Activated CD8-positive, alpha-beta T cell treated with anti-CD3 and anti-CD28 coated beads, Interleukin-2, amount 10 ng/mL, durations not matched to agents 7 days and 5 days (primary cell): ENCODE measurements at regions not wholly inside any gene's neighbourhood (a gene's known extent, or its start where the extent isn't known, plus 50 kb on each side); places are given as distances from the start of the nearest gene placed in this dataset.

Source experiments
- ATAC-seq: fragments of 150-1000 bp; cut with Tn5 transposase; one replicate; pipeline ENCODE4 v1.10.0; 2021; ENCODE audit warnings: moderate library complexity
- CTCF ChIA-PET: fragments of 350-600 bp; sonication (Branson Sonifier 250); formaldehyde crosslinking; loops from one replicate; lab custom pipeline; 2021; ENCODE audit warnings: antibody characterized with exemption; lab: Charles Lee
- POLR2A ChIA-PET: fragments of 350-600 bp; sonication (Branson Sonifier 250); formaldehyde crosslinking; loops from one replicate; lab custom pipeline; 2021; ENCODE audit warnings: antibody characterized with exemption; lab: Charles Lee
- DNase-seq: peaks from one replicate; pipeline ENCODE4 v3.0.0-alpha.2; 2020
- H3K27ac Mint-ChIP-seq: one replicate; pipeline ENCODE4 v1.8.0; 2021; ENCODE audit warnings: mild to moderate bottlenecking, mixed read lengths
- H3K27me3 Mint-ChIP-seq: one replicate; pipeline ENCODE4 v1.8.0; 2021; ENCODE audit warnings: low read depth, mixed read lengths
- H3K36me3 Mint-ChIP-seq: one replicate; pipeline ENCODE4 v1.8.0; 2021; ENCODE audit warnings: low read depth, mixed read lengths
- H3K4me1 Mint-ChIP-seq: one replicate; pipeline ENCODE4 v1.8.0; 2021; ENCODE audit warnings: low read depth, mixed read lengths
- H3K4me3 Mint-ChIP-seq: one replicate; pipeline ENCODE4 v1.8.0; 2021; ENCODE audit warnings: mild to moderate bottlenecking, mixed read lengths
- H3K9me3 Mint-ChIP-seq: one replicate; pipeline ENCODE4 v1.8.0; 2022; ENCODE audit warnings: mixed read lengths; ENCODE audit not compliant: insufficient read depth

- Mint-ChIP-seq H3K9me3 (no peaks in the 10 kb centered on the region), H3K4me3 (no peak overlapping the region), H3K36me3 (no peaks in the 10 kb centered on the region), H3K27ac (no peak overlapping the region), H3K27me3 (peaks cover 12% of the 10 kb centered on the region), H3K4me1 (peaks cover 10% of the 10 kb centered on the region)
- ChIA-PET POLR2A (no interaction called here), CTCF (no interaction called here)
- ATAC-seq, result no peak
- DNase-seq, result no peak
These were observed 280.4 kb upstream of the GRIP1 start for GRCh38 chr12:66959276-66959675.

- peaks cover 17% of the 10 kb centered on the region for H3K4me1 Mint-ChIP-seq
- no peaks in the 10 kb centered on the region for H3K9me3 Mint-ChIP-seq
- no peak overlapping the region for H3K4me3 Mint-ChIP-seq
- no peak overlapping the region for H3K27ac Mint-ChIP-seq
- ChIA-PET CTCF (no interaction called here), POLR2A (no interaction called here)
- peaks cover 12% of the 10 kb centered on the region for H3K27me3 Mint-ChIP-seq
- H3K36me3 Mint-ChIP-seq, result no peaks in the 10 kb centered on the region
- DNase-seq (no peak), ATAC-seq (no peak)
These were observed 281.1 kb upstream of the GRIP1 start for GRCh38 chr12:66960006-66960405.

GRCh38 chr12:66960704-66961690, 282.1 kb upstream of the GRIP1 start:
- ChIA-PET POLR2A (no interaction called here), CTCF (no interaction called here)
- Mint-ChIP-seq H3K4me3 (no peak overlapping the region), H3K27ac (no peak overlapping the region), H3K4me1 (peaks cover 24% of the 10 kb centered on the region), H3K36me3 (no peaks in the 10 kb centered on the region), H3K27me3 (peaks cover 12% of the 10 kb centered on the region), H3K9me3 (no peaks in the 10 kb centered on the region)
- DNase-seq (no peak), ATAC-seq (no peak)

DNA sequence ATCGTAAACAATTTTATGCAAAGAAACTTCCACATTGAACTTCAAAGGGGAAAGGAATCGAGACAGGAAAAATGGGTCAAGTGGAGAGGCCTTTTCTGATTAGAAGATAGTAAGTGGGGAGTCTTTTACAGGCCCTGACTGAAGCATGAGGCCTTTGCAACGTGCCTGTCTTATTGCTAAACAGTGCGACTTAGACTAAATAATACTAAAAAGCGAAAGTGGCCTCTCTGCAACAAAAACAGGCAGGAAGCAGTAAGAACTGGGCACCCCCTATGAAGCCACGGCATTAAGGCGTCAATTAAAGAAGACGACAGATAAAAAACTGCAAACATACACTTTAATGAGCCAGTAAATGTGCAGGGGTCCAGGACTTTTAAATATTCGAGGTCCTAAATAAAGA, 283.4 kb upstream of the GRIP1 start:
- H3K4me3 Mint-ChIP-seq, result no peak overlapping the region
- H3K9me3 Mint-ChIP-seq, result no peaks in the 10 kb centered on the region
- no peaks in the 10 kb centered on the region for H3K36me3 Mint-ChIP-seq
- H3K27me3 Mint-ChIP-seq, result peaks cover 12% of the 10 kb centered on the region
- H3K4me1 Mint-ChIP-seq, result peaks cover 24% of the 10 kb centered on the region
- ATAC-seq, result no peak
- CTCF ChIA-PET, result no interaction called here
- H3K27ac Mint-ChIP-seq, result no peak overlapping the region
- DNase-seq, result no peak
- POLR2A ChIA-PET, result no interaction called here

GRCh38 chr12:66963901-66964300, 285.0 kb upstream of the GRIP1 start:
- Mint-ChIP-seq H3K27ac (no peak overlapping the region), H3K9me3 (no peaks in the 10 kb centered on the region), H3K4me3 (no peak overlapping the region), H3K36me3 (no peaks in the 10 kb centered on the region), H3K4me1 (peaks cover 24% of the 10 kb centered on the region), H3K27me3 (peaks cover 13% of the 10 kb centered on the region)
- CTCF ChIA-PET, result no interaction called here
- DNase-seq (no peak), ATAC-seq (no peak)
- POLR2A ChIA-PET, result no interaction called here

DNA sequence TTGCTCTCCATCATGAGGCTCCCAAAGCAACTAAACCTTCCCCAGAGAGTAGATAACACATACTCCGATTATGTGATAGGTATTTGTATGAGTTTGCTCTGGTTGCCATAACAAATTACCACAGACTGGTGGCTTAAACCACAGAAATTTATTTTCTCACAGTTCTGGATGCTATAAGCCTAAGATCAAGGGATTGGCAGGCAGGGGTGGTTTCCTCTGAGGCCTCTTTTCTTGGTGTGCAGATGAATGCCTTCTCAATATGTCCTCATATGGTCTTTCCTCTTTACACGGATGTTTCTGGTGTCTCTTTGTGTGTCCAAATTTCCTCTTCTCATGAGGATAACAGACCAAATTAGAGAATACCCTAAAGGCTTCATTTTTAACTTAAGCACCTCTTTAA, 285.8 kb upstream of the GRIP1 start:
- H3K36me3 Mint-ChIP-seq, result no peaks in the 10 kb centered on the region
- H3K9me3 Mint-ChIP-seq, result no peaks in the 10 kb centered on the region
- peaks cover 17% of the 10 kb centered on the region for H3K27me3 Mint-ChIP-seq
- ChIA-PET POLR2A (no interaction called here), CTCF (no interaction called here)
- DNase-seq (peak; percentile 87), ATAC-seq (peak; percentile 99)
- H3K27ac Mint-ChIP-seq, result peak overlapping the region; percentile 47
- no peak overlapping the region for H3K4me3 Mint-ChIP-seq
- peaks cover 24% of the 10 kb centered on the region for H3K4me1 Mint-ChIP-seq

GRCh38 chr12:66965621-66966020, 286.7 kb upstream of the GRIP1 start:
- no peaks in the 10 kb centered on the region for H3K36me3 Mint-ChIP-seq
- DNase-seq (no peak), ATAC-seq (no peak)
- H3K4me3 Mint-ChIP-seq, result no peak overlapping the region
- CTCF ChIA-PET, result no interaction called here
- no peak overlapping the region for H3K27ac Mint-ChIP-seq
- H3K4me1 Mint-ChIP-seq, result peaks cover 24% of the 10 kb centered on the region
- peaks cover 11% of the 10 kb centered on the region for H3K27me3 Mint-ChIP-seq
- no peaks in the 10 kb centered on the region for H3K9me3 Mint-ChIP-seq
- POLR2A ChIA-PET, result no interaction called here

DNA sequence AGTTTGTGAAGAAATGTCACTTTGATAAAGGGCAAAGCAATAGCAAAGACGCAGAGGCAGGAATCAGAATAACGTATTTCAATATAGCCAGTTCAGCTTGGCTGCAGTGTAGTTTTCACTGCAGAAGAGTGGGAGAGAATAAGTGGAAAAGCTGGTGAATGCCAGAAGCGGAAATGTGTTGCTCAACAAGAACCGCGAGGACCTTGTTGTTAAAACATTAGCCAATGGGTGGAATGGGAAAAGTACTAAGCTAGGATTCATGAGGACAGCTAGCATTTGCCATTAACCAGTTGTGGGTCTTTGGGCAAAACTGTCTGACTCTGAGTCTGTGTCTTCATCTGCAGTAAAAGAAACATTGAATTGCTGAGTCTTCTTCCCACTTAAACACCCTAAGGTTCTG, 292.9 kb upstream of the GRIP1 start:
- no peak for DNase-seq
- H3K9me3 Mint-ChIP-seq, result no peaks in the 10 kb centered on the region
- no peak for ATAC-seq
- POLR2A ChIA-PET, result no interaction called here
- H3K27me3 Mint-ChIP-seq, result peaks cover 19% of the 10 kb centered on the region
- no peaks in the 10 kb centered on the region for H3K4me1 Mint-ChIP-seq
- H3K36me3 Mint-ChIP-seq, result no peaks in the 10 kb centered on the region
- H3K4me3 Mint-ChIP-seq, result no peak overlapping the region
- no peak overlapping the region for H3K27ac Mint-ChIP-seq
- CTCF ChIA-PET, result interaction anchor here (0.6 to 1.1 kb wide), 2 partner anchors 25 to 55 kb away, joined by 3 read pairs; no protein-coding TSS in a partner anchor

DNA sequence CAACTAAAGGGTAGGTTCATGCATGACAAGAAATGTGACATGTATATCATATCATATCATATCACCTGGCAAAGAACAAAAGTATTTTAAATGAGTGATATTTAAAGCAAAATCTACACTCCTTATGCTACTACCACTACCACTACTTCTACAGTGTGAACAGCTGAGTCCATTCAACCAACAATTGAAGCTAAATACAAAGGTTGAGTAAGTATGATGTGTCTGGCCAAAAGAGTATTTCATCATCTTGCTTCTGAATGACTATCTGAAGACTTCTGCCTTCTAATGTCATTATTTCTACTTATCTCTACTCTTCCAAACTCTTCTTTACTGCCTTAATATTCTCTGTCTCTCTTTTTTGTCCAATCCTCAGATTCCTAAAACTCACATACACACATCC, 292.6 kb upstream of the CAND1 start:
- no peak overlapping the region for H3K4me3 Mint-ChIP-seq

DNA sequence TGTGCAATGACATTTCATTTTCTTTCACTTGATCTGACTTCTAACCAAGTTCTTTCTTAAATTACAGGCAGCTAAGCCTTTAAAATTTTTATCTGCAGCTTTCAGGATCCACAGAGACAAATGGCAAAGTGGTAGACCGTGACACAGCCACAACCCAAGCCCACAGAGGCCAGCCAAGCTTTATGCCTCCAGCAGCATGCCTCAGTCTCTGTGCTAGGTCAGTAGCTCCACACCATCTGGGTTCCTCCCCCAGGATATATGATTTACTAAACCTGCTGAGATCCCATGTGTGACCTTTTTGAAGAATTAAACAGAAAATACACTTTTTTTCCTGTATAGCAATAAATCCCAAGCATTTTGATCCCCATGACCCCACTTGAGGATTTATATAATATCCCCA, 290.4 kb upstream of the CAND1 start:
- no peak overlapping the region for H3K27ac Mint-ChIP-seq

More for the DNA sequence above, 292.6 kb upstream of the CAND1 start:
- H3K27ac Mint-ChIP-seq, result no peak overlapping the region
- ATAC-seq (no peak), DNase-seq (no peak)
- H3K36me3 Mint-ChIP-seq, result no peaks in the 10 kb centered on the region
- no peaks in the 10 kb centered on the region for H3K9me3 Mint-ChIP-seq
- peaks cover 9% of the 10 kb centered on the region for H3K27me3 Mint-ChIP-seq
- ChIA-PET POLR2A (no interaction called here), CTCF (no interaction called here)
- H3K4me1 Mint-ChIP-seq, result no peaks in the 10 kb centered on the region

GRCh38 chr12:66979251-66979650, 289.9 kb upstream of the CAND1 start:
- ChIA-PET CTCF (no interaction called here), POLR2A (no interaction called here)
- ATAC-seq (no peak), DNase-seq (no peak)
- Mint-ChIP-seq H3K9me3 (no peaks in the 10 kb centered on the region), H3K27ac (no peak overlapping the region), H3K4me3 (no peak overlapping the region), H3K4me1 (no peaks in the 10 kb centered on the region), H3K36me3 (no peaks in the 10 kb centered on the region), H3K27me3 (peaks cover 6% of the 10 kb centered on the region)

More for the DNA sequence above, 290.4 kb upstream of the CAND1 start:
- ATAC-seq, result no peak
- Mint-ChIP-seq H3K4me3 (no peak overlapping the region), H3K27me3 (peaks cover 6% of the 10 kb centered on the region), H3K4me1 (no peaks in the 10 kb centered on the region), H3K36me3 (no peaks in the 10 kb centered on the region), H3K9me3 (no peaks in the 10 kb centered on the region)
- DNase-seq, result no peak
- CTCF ChIA-PET, result no interaction called here
- POLR2A ChIA-PET, result no interaction called here

DNA sequence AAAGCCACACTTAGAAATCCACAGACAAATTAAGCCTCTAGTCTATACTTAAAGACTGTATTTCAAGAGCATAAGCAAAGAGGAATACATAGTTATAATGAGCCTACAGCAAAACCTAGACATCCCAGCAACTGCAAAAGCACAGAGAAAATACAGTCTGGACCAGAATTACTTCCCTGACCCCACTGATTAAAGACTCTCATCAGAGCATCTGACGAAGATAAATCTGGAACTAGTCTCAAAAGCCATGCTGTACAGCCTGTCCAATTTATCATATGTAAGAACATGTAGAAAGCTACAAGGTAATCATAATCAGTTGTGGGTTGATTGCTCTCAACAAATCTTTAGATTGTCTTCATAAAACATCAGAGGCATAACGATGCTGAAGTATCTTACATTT, 285.1 kb upstream of the CAND1 start:
- ATAC-seq, result no peak
- H3K9me3 Mint-ChIP-seq, result no peaks in the 10 kb centered on the region
- no peak overlapping the region for H3K4me3 Mint-ChIP-seq
- peaks cover 6% of the 10 kb centered on the region for H3K27me3 Mint-ChIP-seq
- CTCF ChIA-PET, result no interaction called here
- H3K36me3 Mint-ChIP-seq, result no peaks in the 10 kb centered on the region
- H3K27ac Mint-ChIP-seq, result no peak overlapping the region
- POLR2A ChIA-PET, result no interaction called here
- no peaks in the 10 kb centered on the region for H3K4me1 Mint-ChIP-seq
- DNase-seq, result no peak
